GM21576 (cell line): ENCODE measurements at regions not wholly inside any gene's neighbourhood (a gene's known extent, or its start where the extent isn't known, plus 50 kb on each side); places are given as distances from the start of the nearest gene placed in this dataset.

Experiments used
- ATAC-seq: cut with Tn5 transposase; IDR thresholded peaks from one replicate; pipeline ENCODE4 v1.9.1; 2021; ENCODE audit warnings: mild to moderate bottlenecking, moderate library complexity; ENCODE audit not compliant: unreplicated experiment

GRCh38 chr11:121946514-121946913 lies 169.5 kb downstream of the BLID start:
- ATAC-seq: no peak

GRCh38 chr11:121944556-121945230 lies 171.3 kb downstream of the BLID start:
- no peak for ATAC-seq

GRCh38 chr11:121938076-121938475 lies 177.9 kb downstream of the BLID start:
- ATAC-seq: no peak

- ATAC-seq: no peak
Observed at GRCh38 chr11:121936781-121937447, 179.1 kb downstream of the BLID start.

- ATAC-seq: no peak
Observed at GRCh38 chr11:121936370-121936769, 179.6 kb downstream of the BLID start.

- ATAC-seq: no peak
Observed at GRCh38 chr11:121933694-121934093, 182.3 kb downstream of the BLID start.

GRCh38 chr11:121933294-121933693 lies 182.7 kb downstream of the BLID start:
- ATAC-seq: no peak

DNA sequence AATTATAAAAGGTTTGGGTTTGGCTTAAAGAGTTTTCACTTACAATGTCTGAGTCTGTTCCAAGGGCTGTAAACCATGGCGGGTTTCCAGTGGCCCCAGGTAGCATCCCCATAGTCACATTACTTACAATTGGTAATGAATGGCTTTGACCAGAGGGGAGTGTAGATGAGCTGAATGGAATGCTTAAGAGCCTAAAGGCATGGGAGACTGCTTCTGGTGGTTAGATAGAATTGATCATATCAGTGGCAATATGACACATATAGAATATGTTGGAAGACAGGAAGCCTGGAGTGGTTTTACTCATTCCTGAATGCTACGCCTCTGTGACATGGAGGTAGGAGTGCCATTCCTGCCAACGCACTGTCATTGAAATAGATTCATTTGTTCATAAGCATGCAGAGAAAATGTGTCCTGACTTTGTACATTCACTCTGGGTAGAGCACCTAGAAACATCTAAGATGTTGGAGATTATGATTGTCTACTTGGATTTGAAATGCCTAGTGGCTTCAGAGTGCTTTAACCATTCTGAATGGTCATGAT lies 183.3 kb downstream of the BLID start:
- no peak for ATAC-seq

GRCh38 chr11:121931748-121932352 lies 184.2 kb downstream of the BLID start:
- no peak for ATAC-seq

DNA sequence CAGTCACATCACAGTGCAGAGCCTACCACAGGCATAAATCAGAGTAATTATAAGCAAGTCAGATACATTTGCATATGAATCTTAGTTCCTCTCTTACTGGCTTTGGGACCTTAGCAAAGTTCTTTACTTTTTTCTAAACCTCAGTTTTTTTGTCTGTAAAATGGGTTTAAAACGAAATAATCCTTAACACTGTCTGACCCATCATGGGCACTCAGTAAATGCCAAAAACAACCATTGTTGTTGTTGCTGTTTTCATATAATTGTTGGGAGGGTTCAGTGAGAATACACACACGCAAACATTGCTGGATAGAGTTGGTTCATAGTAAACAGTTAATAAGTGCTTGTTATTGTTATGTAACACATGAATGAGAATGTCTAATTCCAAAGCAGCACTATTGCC lies 184.9 kb downstream of the BLID start:
- ATAC-seq: no peak

GRCh38 chr11:121930004-121930965 lies 185.7 kb downstream of the BLID start:
- ATAC-seq: no peak

- ATAC-seq: no peak
Observed at GRCh38 chr11:121929581-121929980, 186.4 kb downstream of the BLID start.

GRCh38 chr11:121928597-121929580 lies 187.1 kb downstream of the BLID start:
- no peak for ATAC-seq

GRCh38 chr11:121927789-121928188 lies 188.2 kb downstream of the BLID start:
- ATAC-seq: no peak

DNA sequence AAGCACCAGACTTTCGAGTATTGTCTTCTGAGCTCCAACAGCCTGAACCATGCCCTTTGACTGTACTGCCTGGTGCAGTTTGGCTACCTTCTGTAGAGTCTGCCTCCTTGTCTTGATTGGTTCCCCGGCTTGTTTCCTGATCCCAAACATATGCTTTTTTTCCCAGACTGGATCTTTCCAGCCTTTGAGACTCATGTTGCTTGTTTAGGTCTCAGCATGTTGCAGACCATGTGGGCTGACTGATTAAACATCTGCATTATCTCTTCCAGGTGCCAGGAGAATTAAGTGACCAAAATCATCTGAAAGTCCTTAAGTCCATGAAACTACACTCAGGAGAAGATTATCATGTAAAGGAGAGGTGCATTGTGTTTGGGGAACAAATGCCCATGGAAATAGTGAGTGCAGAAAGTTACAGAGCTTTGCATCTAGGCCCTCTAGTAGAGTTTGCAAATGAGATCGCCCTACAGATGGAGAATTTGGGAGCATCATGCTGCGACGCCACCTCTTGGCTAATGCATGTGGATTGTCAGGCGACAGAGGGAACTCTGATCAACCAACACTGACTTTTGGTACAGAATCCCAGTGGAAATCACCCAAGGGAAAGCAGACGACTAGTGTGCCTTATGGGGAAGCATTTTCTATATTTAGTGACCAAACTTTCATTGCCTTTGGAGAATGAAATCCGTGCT lies 188.8 kb downstream of the BLID start:
- ATAC-seq: no peak

DNA sequence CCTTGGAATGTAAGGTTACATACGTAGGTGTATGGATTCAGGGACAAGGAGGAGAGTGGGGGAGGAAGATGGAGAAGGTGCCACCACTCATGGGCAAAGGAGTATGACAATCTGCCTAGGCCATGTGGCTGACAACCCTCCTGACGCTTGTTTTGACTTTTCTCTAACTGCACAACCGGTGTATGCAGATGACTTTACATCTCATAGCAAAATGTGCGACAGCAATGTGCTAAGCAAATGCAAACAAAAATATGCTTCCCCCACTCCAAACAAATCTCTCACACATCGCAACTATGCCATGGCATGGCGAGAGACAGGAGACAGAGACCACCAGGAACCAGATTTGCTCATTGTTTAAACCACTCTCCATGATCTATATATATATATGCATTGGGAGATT lies 191.8 kb downstream of the BLID start:
- ATAC-seq: no peak

DNA sequence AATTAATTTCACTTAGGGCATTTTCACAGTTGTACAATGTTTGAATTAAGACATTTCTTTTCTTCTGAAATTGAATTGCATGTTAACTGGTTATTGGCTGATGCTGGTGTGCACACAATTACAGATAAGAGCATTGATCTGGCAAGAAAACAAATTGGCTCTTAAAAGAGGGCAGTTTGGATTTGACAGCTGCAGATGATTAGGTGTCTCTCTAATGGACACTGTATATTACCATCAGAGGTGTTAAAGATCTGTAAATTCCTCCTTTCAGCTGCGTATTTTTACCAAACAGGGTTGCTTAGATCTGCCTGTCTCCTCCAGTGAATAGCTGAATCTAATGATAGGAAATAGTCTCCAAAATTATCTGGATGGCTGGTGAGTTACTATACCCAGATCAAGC lies 198.5 kb downstream of the BLID start:
- ATAC-seq: no peak

- ATAC-seq: no peak
Observed at GRCh38 chr11:121914508-121915059, 201.4 kb downstream of the BLID start.

GRCh38 chr11:121909596-121909995 lies 206.4 kb downstream of the BLID start:
- ATAC-seq: no peak
